Caco-2 (cell line): ENCODE measurements at regions not wholly inside any gene's neighbourhood (a gene's known extent, or its start where the extent isn't known, plus 50 kb on each side); places are given as distances from the start of the nearest gene placed in this dataset.

Experiments used
- BruUV-seq: library from RNA; stranded (reverse); fragments of 400-500 nt; replicated peaks from 2 replicates; lab custom pipeline; 2021; lab: Mats Ljungman, UMichigan
- CTCF ChIA-PET: fragments of 300-600 bp; sonication (Branson Sonifier 250); formaldehyde crosslinking; loops from one replicate; lab custom pipeline; 2022; ENCODE audit warnings: antibody characterized with exemption; lab: Charles Lee
- POLR2A ChIA-PET: fragments of 300-600 bp; sonication (Branson Sonifier 250); formaldehyde crosslinking; loops from one replicate; lab custom pipeline; 2022; ENCODE audit warnings: antibody characterized with exemption; lab: Charles Lee
- DNase-seq, 2 experiments: peaks; one replicate each; pipeline versions ENCODE4 v3.0.0 to v3.0.0-alpha.2; 2020 to 2022
- H3K27me3 ChIP-seq: replicated peaks from 2 replicates; pipeline ENCODE4 v1.6.0; 2011; ENCODE audit warnings: low read length; ENCODE audit not compliant: control insufficient read depth, insufficient read depth
- H3K36me3 ChIP-seq: 2 replicates; pipeline ENCODE4 v1.5.1; 2011; ENCODE audit warnings: low read length; ENCODE audit not compliant: control insufficient read depth, insufficient read depth
- H3K4me1 ChIP-seq: fragments of 250-450 bp; sonication (Bioruptor Pico); 2 replicates; pipeline ENCODE4 v1.5.1; 2020; ENCODE audit warnings: mild to moderate bottlenecking
- H3K4me3 ChIP-seq: 2 replicates; pipeline ENCODE4 v1.5.1; 2011; ENCODE audit warnings: low read depth, mild to moderate bottlenecking, control low read depth, low read length
- H3K9me3 ChIP-seq: fragments of 250-450 bp; sonication (Bioruptor Pico); 2 replicates; pipeline ENCODE4 v1.5.1; 2020; ENCODE audit warnings: mild to moderate bottlenecking, moderate library complexity
- H3K27ac Mint-ChIP-seq: one replicate; pipeline ENCODE4 v1.8.0; 2022; ENCODE audit warnings: mixed read lengths; ENCODE audit not compliant: unreplicated experiment
- H3K27me3 Mint-ChIP-seq: one replicate; pipeline ENCODE4 v1.8.0; 2022; ENCODE audit warnings: mixed read lengths; ENCODE audit not compliant: insufficient read depth, unreplicated experiment
- H3K36me3 Mint-ChIP-seq: one replicate; pipeline ENCODE4 v1.8.0; 2022; ENCODE audit warnings: mild to moderate bottlenecking, mixed read lengths; ENCODE audit not compliant: insufficient read depth, unreplicated experiment
- H3K4me1 Mint-ChIP-seq: one replicate; pipeline ENCODE4 v1.8.0; 2022; ENCODE audit warnings: low read depth, mixed read lengths; ENCODE audit not compliant: unreplicated experiment
- H3K4me3 Mint-ChIP-seq: one replicate; pipeline ENCODE4 v1.8.0; 2022; ENCODE audit warnings: mild to moderate bottlenecking, moderate library complexity, mixed read lengths; ENCODE audit not compliant: unreplicated experiment
- H3K9me3 Mint-ChIP-seq: one replicate; pipeline ENCODE4 v1.8.0; 2022; ENCODE audit warnings: mixed read lengths; ENCODE audit not compliant: unreplicated experiment
- intact Hi-C: fragments of 100-400 bp; cut with micrococcal nuclease; formaldehyde crosslinking; loops from one replicate; pipeline ENCODE4 v1.10.0; 2022; ENCODE audit not compliant: unreplicated experiment
- TF ChIP-seq, protein P1 (sequence below), 2 experiments: fragments of 200-600 bp in 1 of 2; IDR thresholded peaks; 1 replicate in 1 of 2; 2 replicates in 1 of 2; pipeline versions ENCODE4 v1.5.1 to v1.8.0; 2011 to 2022; ENCODE audit warnings: antibody characterized with exemption in 1 of 2, control low read depth in 1 of 2, inconsistent platforms in 1 of 2, low read depth in 1 of 2, low read length in 1 of 2, mild to moderate bottlenecking in 1 of 2, moderate library complexity in 1 of 2; ENCODE audit not compliant: insufficient read depth in 1 of 2, severe bottlenecking in 1 of 2, unreplicated experiment in 1 of 2

DNA sequence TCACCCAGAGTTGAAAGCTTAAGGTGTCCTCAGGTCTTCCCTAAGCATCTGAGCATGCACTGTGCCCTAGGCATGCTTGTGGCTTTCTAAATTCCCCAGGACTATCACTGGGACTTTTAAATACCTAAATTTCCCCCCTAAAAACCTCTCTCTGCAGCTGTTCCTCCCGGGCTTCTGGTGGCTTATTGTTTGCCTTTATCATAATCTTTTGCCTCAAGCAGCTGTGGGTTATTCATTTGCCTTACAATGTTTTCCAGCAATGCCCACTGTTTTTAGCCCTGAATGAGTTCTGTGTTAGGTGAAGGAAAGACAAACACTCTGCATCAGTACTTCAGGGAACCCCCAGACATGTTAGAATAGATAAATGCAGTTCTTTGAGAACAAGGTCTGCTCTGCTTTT, 455.0 kb downstream of the ZIC3 start:
- Histone ChIP-seq H3K4me1 (no peaks in the 10 kb centered on the region), H3K27me3 (no peaks in the 10 kb centered on the region), H3K36me3 (no peaks in the 10 kb centered on the region), H3K4me3 (no peak overlapping the region), H3K9me3 (no peaks in the 10 kb centered on the region)
- no peaks in the 10 kb centered on the region for H3K9me3 Mint-ChIP-seq
- H3K27ac Mint-ChIP-seq, result no peak overlapping the region
- ChIA-PET POLR2A (no interaction called here), CTCF (no interaction called here)
- no peaks in the 10 kb centered on the region for H3K36me3 Mint-ChIP-seq
- intact Hi-C loops, result no loop called here
- no peak for DNase-seq
- TF ChIP-seq, protein P1, sequence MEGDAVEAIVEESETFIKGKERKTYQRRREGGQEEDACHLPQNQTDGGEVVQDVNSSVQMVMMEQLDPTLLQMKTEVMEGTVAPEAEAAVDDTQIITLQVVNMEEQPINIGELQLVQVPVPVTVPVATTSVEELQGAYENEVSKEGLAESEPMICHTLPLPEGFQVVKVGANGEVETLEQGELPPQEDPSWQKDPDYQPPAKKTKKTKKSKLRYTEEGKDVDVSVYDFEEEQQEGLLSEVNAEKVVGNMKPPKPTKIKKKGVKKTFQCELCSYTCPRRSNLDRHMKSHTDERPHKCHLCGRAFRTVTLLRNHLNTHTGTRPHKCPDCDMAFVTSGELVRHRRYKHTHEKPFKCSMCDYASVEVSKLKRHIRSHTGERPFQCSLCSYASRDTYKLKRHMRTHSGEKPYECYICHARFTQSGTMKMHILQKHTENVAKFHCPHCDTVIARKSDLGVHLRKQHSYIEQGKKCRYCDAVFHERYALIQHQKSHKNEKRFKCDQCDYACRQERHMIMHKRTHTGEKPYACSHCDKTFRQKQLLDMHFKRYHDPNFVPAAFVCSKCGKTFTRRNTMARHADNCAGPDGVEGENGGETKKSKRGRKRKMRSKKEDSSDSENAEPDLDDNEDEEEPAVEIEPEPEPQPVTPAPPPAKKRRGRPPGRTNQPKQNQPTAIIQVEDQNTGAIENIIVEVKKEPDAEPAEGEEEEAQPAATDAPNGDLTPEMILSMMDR (IDR thresholded peaks at IDR 0.05; ENCODE audit: insufficient read depth in 1 of 2, low read depth in 1 of 2, low read length in 1 of 2, severe bottlenecking in 1 of 2, unreplicated experiment in 1 of 2), result no peak
- H3K27me3 Mint-ChIP-seq, result peaks cover 3% of the 10 kb centered on the region
- no peak overlapping the region for H3K4me3 Mint-ChIP-seq
- H3K4me1 Mint-ChIP-seq, result no peaks in the 10 kb centered on the region
- BruUV-seq, result no TSS peak

DNA sequence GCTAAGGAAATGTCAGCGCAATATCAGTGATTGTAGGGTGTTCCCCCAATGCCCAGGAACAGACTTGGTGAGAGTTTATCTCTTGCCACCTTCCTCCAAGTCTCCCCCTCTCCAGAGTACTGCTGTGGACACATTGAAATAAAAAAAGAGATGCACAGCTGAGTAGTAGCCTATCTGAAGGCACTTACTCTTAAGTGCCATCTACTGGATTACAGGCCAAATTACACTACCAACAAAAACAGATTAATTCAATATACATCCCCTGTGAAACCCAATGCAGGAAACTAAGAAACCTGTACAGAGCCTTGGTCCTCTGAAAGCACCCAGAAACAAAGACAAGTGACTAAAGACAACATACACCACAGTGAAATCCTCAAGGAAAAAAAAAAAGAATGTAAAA, 460.3 kb downstream of the ZIC3 start:
- no peaks in the 10 kb centered on the region for H3K4me1 ChIP-seq
- DNase-seq, result no peak
- no peaks in the 10 kb centered on the region for H3K27me3 ChIP-seq
- intact Hi-C loops, result no loop called here
- Mint-ChIP-seq H3K4me3 (no peak overlapping the region), H3K27ac (no peak overlapping the region), H3K9me3 (no peaks in the 10 kb centered on the region), H3K36me3 (no peaks in the 10 kb centered on the region), H3K4me1 (no peaks in the 10 kb centered on the region), H3K27me3 (no peaks in the 10 kb centered on the region)
- no peaks in the 10 kb centered on the region for H3K36me3 ChIP-seq
- ChIA-PET POLR2A (no interaction called here), CTCF (interaction anchor here (0.8 kb wide), 1 partner anchor 1237 kb away, joined by 5 read pairs; no protein-coding TSS in a partner anchor)
- TF ChIP-seq, protein P1 (IDR thresholded peaks at IDR 0.05; ENCODE audit: insufficient read depth in 1 of 2, low read depth in 1 of 2, low read length in 1 of 2, severe bottlenecking in 1 of 2, unreplicated experiment in 1 of 2), result peak; percentile 19 to 45
- H3K4me3 ChIP-seq, result no peak overlapping the region
- H3K9me3 ChIP-seq, result no peaks in the 10 kb centered on the region
- BruUV-seq, result no TSS peak

DNA sequence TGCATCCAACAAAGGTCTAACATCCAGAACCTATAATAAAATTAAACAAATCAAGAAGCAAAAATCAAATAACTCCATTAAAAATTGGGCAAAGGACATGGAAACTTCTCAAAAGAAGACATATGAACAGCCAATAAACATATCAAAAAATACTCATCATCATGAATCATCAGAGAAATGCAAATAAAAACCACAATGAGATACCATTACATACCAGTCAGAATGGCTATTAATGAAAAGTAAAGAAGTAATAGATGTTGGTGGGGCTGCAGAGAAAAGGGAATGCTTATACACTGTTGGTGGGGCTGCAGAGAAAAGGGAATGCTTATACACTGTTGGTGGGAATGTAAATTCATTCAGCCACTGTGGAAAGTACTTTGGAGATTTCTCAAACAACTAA, 465.8 kb downstream of the ZIC3 start:
- DNase-seq, result no peak
- Histone ChIP-seq H3K36me3 (no peaks in the 10 kb centered on the region), H3K4me1 (no peaks in the 10 kb centered on the region), H3K9me3 (no peaks in the 10 kb centered on the region), H3K27me3 (no peaks in the 10 kb centered on the region), H3K4me3 (no peak overlapping the region)
- Mint-ChIP-seq H3K27me3 (no peaks in the 10 kb centered on the region), H3K4me3 (no peak overlapping the region), H3K27ac (no peak overlapping the region), H3K4me1 (no peaks in the 10 kb centered on the region), H3K36me3 (no peaks in the 10 kb centered on the region), H3K9me3 (no peaks in the 10 kb centered on the region)
- POLR2A ChIA-PET, result no interaction called here
- intact Hi-C loops, result no loop called here
- CTCF ChIA-PET, result no interaction called here
- no TSS peak for BruUV-seq
- TF ChIP-seq, protein P1 (IDR thresholded peaks at IDR 0.05; ENCODE audit: insufficient read depth in 1 of 2, low read depth in 1 of 2, low read length in 1 of 2, severe bottlenecking in 1 of 2, unreplicated experiment in 1 of 2), result no peak
